Omental fat pad (tissue), 3 donors: ENCODE measurements at regions not wholly inside any gene's neighbourhood (a gene's known extent, or its start where the extent isn't known, plus 50 kb on each side); places are given as distances from the start of the nearest gene placed in this dataset.
"Not testable (repeated sequence)": the region's sequence is repeated elsewhere in the genome, so short reads cannot be mapped to it uniquely, and the experiment has no call there.

Experiments used
- ATAC-seq: fragments of 150-250 bp; one replicate; pipeline ENCODE4 v1.9.1; 2016; ENCODE audit warnings: mild to moderate bottlenecking, moderate library complexity; ENCODE audit not compliant: low FRiP score
- DNase-seq: peaks from one replicate; pipeline ENCODE4 v3.0.0-alpha.2; 2019; ENCODE audit warnings: low spot score
- CTCF ChIP-seq, 3 donors: fragments of 450-650 bp; IDR thresholded peaks; one replicate each; pipeline ENCODE4 v1.5.1; 2016 to 2017; ENCODE audit warnings: antibody characterized with exemption in 3 of 3, mild to moderate bottlenecking in 3 of 3, moderate library complexity in 2 of 3

GRCh38 chr1:81252471-81253151, 548.1 kb upstream of the ADGRL2 start:
- DNase-seq, result no peak
- no peak for TF ChIP-seq CTCF (IDR thresholded peaks at IDR 0.05)

GRCh38 chr1:81250825-81251224, 549.9 kb upstream of the ADGRL2 start:
- DNase-seq, ATAC-seq: not testable (repeated sequence)

More at GRCh38 chr1:81252471-81253151, 548.1 kb upstream of the ADGRL2 start:
- ATAC-seq, result no peak

- DNase-seq, ATAC-seq: not testable (repeated sequence)
Measured at GRCh38 chr1:81245084-81245715, 555.5 kb upstream of the ADGRL2 start.

- not testable (repeated sequence) for ATAC-seq, DNase-seq
Measured at GRCh38 chr1:81244612-81245011, 556.1 kb upstream of the ADGRL2 start.

GRCh38 chr1:81242103-81242502, 558.6 kb upstream of the ADGRL2 start:
- no peak for ATAC-seq

GRCh38 chr1:81238129-81238528, 562.6 kb upstream of the ADGRL2 start:
- ATAC-seq (no peak), DNase-seq (no peak)
- TF ChIP-seq CTCF (IDR thresholded peaks at IDR 0.05), result no peak

More at GRCh38 chr1:81242103-81242502, 558.6 kb upstream of the ADGRL2 start:
- no peak for TF ChIP-seq CTCF (IDR thresholded peaks at IDR 0.05)
- no peak for DNase-seq

GRCh38 chr1:81237473-81238089, 563.2 kb upstream of the ADGRL2 start:
- no peak for DNase-seq

GRCh38 chr1:81234237-81234636, 566.5 kb upstream of the ADGRL2 start:
- ATAC-seq (no peak), DNase-seq (no peak)
- no peak for TF ChIP-seq CTCF (IDR thresholded peaks at IDR 0.05)

More at GRCh38 chr1:81237473-81238089, 563.2 kb upstream of the ADGRL2 start:
- no peak for ATAC-seq
- TF ChIP-seq CTCF (IDR thresholded peaks at IDR 0.05), result no peak
